ENCODE measurements at regions not wholly inside any gene's neighbourhood (a gene's known extent, or its start where the extent isn't known, plus 50 kb on each side); places are given as distances from the start of the nearest gene placed in this dataset.

GRCh38 chr10:78155722-78156121 is 122.1 kb downstream of the RPS24 start:
- no peak for TF ChIP-seq CTCF (IDR thresholded peaks at IDR 0.05)
- TF ChIP-seq POLR2A (IDR thresholded peaks at IDR 0.05) = no peak
